BJ (cell line): ENCODE measurements at regions not wholly inside any gene's neighbourhood (a gene's known extent, or its start where the extent isn't known, plus 50 kb on each side); places are given as distances from the start of the nearest gene placed in this dataset.

Experiments
- CTCF ChIA-PET: fragments of 350-600 bp; formaldehyde crosslinking; extraction: SDS; loops from one replicate; lab custom pipeline; 2021; ENCODE audit warnings: antibody characterized with exemption, inconsistent platforms; lab: Yijun Ruan, JAX
- POLR2A ChIA-PET: fragments of 300-600 bp; sonication (Branson Sonifier 250); formaldehyde crosslinking; extraction: SDS; loops from one replicate; lab custom pipeline; 2021; ENCODE audit warnings: antibody characterized with exemption; lab: Charles Lee
- DNase-seq: peaks from one replicate; pipeline ENCODE4 v3.0.0-alpha.2; 2011; ENCODE audit warnings: low read depth
- H3K27me3 ChIP-seq: 2 replicates; pipeline ENCODE4 v1.6.0; 2011; ENCODE audit warnings: low read length; ENCODE audit not compliant: control insufficient read depth, insufficient read depth
- H3K36me3 ChIP-seq: 2 replicates; pipeline ENCODE4 v1.5.1; 2011; ENCODE audit warnings: low read length; ENCODE audit not compliant: control insufficient read depth, insufficient read depth
- H3K4me3 ChIP-seq: 2 replicates; pipeline ENCODE4 v1.5.1; 2011; ENCODE audit warnings: low read depth, mild to moderate bottlenecking, control low read depth, low read length
- CTCF ChIP-seq: IDR thresholded peaks from 2 replicates; pipeline ENCODE4 v1.5.1; 2011; ENCODE audit warnings: low read depth, mild to moderate bottlenecking, control low read depth, inconsistent platforms, low read length, moderate library complexity; ENCODE audit not compliant: insufficient read depth

- CTCF ChIA-PET, result no interaction called here
- POLR2A ChIA-PET, result no interaction called here
Measured at GRCh38 chr20:17875981-17876385, 92.6 kb downstream of the SNX5 start.

DNA sequence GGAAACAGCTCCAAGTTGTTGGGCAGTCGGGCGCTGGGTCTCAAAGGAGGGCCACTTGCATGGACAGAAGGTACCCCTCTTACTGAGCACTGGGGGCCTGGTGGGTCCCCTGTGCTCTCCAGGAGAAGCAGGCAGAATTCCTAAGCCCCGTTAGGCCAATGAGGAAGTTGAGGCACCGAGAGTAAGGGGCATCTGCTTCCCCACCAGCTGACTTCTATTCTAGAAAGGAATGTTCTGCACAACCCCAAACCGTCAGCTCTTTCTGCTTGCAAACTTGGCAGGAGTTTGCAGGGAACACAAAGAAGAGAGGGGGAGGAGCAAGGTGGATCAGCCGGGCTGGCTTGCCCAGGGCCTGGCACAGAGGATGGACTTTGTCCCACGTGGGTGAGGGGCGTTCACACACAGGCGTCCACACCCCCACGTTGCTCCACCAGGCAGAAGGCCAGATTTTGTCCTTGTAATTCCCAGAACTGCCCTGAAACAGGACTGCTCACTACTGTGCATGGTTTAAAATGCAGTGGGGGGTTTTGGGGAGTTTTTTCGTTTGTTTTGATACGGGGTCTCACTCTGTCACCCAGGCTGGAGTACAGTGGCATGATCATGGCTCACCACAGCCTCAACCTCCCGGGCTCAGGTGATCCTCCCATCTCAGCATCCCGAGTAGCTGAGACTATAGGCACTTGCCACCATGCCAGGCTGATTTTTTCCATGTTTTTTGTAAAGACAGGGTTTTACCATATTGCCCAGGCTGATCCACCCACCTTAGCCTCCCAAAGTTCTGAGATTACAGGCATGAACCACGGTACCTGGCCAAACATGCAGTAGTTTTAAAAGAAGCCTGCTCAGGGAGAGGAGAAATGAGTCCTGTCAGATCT, 93.3 kb downstream of the SNX5 start:
- DNase-seq, result no peak
- ChIA-PET CTCF (interaction anchor here (0.9 to 2.6 kb wide), 2 partner anchors 54 to 193 kb away, joined by 3 to 13 read pairs; partner anchors contain the start of gene RRBP1), POLR2A (interaction anchor here (0.6 to 2.0 kb wide), 4 partner anchors 39 to 198 kb away, joined by 5 to 10 read pairs (median 6); partner anchors contain the start of gene RRBP1)
- H3K4me3 ChIP-seq, result no peak overlapping the region
- H3K36me3 ChIP-seq, result no peaks in the 10 kb centered on the region
- TF ChIP-seq CTCF, result no peak
- H3K27me3 ChIP-seq, result no peaks in the 10 kb centered on the region

More at GRCh38 chr20:17875981-17876385, 92.6 kb downstream of the SNX5 start:
- H3K36me3 ChIP-seq, result no peaks in the 10 kb centered on the region
- H3K27me3 ChIP-seq, result no peaks in the 10 kb centered on the region
- DNase-seq, result no peak
- no peak overlapping the region for H3K4me3 ChIP-seq
- no peak for TF ChIP-seq CTCF

DNA sequence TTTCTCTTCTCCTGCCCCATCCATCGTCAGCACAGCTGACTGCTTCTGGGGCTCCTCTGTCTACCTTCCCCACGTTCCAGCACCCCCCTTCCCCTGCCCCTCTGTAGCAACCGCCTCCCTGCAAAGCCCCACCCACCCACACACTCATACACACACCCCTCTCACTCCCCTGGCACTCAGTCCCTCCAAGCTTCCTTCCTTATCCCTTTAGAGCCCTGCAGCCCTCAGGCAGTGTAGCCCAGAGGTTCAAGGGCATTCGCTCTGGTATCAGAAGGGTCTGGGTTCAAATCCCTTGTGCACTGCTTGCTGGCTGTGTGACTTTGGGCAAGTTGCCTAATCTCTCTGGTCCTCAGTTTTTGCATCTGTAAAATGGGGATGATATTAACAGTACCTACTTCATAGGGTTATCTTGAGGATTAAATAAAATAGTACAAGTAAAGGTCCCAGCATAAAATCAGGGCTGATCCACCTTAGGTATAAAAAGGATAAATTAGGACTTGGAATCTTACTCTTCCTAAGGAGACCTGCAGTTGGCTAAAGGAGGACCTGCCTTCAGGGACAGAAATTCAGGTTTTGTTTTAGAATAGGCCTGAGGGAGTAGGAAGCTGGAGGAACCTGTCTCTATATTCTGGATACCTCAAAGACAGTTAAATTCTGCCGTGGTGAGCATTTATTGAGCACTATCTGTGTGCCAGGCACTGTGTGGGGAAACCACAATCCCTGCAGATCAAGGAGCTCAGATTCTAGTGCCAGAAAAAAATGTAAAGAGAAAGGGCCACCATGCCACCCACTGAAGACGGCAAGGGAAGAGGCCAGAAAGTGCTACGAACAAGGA, 94.1 kb downstream of the SNX5 start:
- ChIA-PET CTCF (interaction anchor here (0.9 to 2.6 kb wide), 4 partner anchors 53 to 194 kb away, joined by 3 to 13 read pairs (median 6); partner anchors contain the start of gene RRBP1), POLR2A (interaction anchor here (0.6 to 2.0 kb wide), 6 partner anchors 21 to 333 kb away, joined by 3 to 12 read pairs (median 6); partner anchors contain the start of gene RRBP1)
- no peak for TF ChIP-seq CTCF
- H3K36me3 ChIP-seq, result no peaks in the 10 kb centered on the region
- no peaks in the 10 kb centered on the region for H3K27me3 ChIP-seq
- no peak overlapping the region for H3K4me3 ChIP-seq
- DNase-seq, result no peak

- CTCF ChIA-PET, result interaction anchor here (0.6 to 2.6 kb wide), 6 partner anchors 28 to 193 kb away, joined by 3 to 13 read pairs (median 4); partner anchors contain the start of gene RRBP1
- Histone ChIP-seq H3K36me3 (no peaks in the 10 kb centered on the region), H3K4me3 (no peak overlapping the region), H3K27me3 (no peaks in the 10 kb centered on the region)
- DNase-seq, result peak; percentile 89
- POLR2A ChIA-PET, result interaction anchor here (0.6 to 2.0 kb wide), 4 partner anchors 22 to 332 kb away, joined by 3 to 12 read pairs (median 8); partner anchors contain the start of gene RRBP1
- no peak for TF ChIP-seq CTCF
Measured at GRCh38 chr20:17873410-17874270, 95.0 kb downstream of the SNX5 start.
